GM23338 (cell line): ENCODE measurements at regions not wholly inside any gene's neighbourhood (a gene's known extent, or its start where the extent isn't known, plus 50 kb on each side); places are given as distances from the start of the nearest gene placed in this dataset.
A peak's percentile ranks its signal among the peaks of the same experiment; 100 is the strongest.

Experiments used
- ATAC-seq: fragments of 200-7000 bp; cut with Tn5 transposase; 3 replicates; pipeline ENCODE4 v1.9.1; 2020
- DNase-seq: peaks from one replicate; pipeline ENCODE4 v3.0.0-alpha.2; 2015; ENCODE audit warnings: low spot score
- H2AFZ ChIP-seq: fragments of 200-600 bp; sonication (generic); 2 replicates; pipeline ENCODE4 v1.8.0; 2016; ENCODE audit warnings: antibody characterized with exemption, mild to moderate bottlenecking, moderate library complexity
- H3F3A ChIP-seq: fragments of 200-600 bp; sonication (generic); replicated peaks from 2 replicates; pipeline ENCODE4 v1.8.0; 2017; ENCODE audit warnings: antibody characterized with exemption, mixed run types, low read depth
- H3K27ac ChIP-seq: fragments of 200-600 bp; sonication (generic); 2 replicates; pipeline ENCODE4 v1.6.1; 2016; ENCODE audit warnings: low read depth
- H3K27me3 ChIP-seq: fragments of 200-600 bp; sonication (generic); 2 replicates; pipeline ENCODE4 v1.8.0; 2016; ENCODE audit warnings: mild to moderate bottlenecking, mixed run types, moderate library complexity; ENCODE audit not compliant: insufficient read depth
- H3K36me3 ChIP-seq: fragments of 200-600 bp; sonication (generic); 2 replicates; pipeline ENCODE4 v1.8.0; 2016; ENCODE audit warnings: mild to moderate bottlenecking; ENCODE audit not compliant: insufficient read depth
- H3K4me1 ChIP-seq: fragments of 200-600 bp; sonication (generic); 2 replicates; pipeline ENCODE4 v1.8.0; 2016; ENCODE audit warnings: mild to moderate bottlenecking, moderate library complexity; ENCODE audit not compliant: insufficient read depth
- H3K4me2 ChIP-seq: fragments of 200-600 bp; sonication (generic); 2 replicates; pipeline ENCODE4 v1.7.1; 2017; ENCODE audit warnings: mixed run types
- H3K4me3 ChIP-seq: fragments of 200-600 bp; sonication (generic); 2 replicates; pipeline ENCODE4 v1.6.1; 2016; ENCODE audit warnings: mixed run types
- H3K79me2 ChIP-seq: fragments of 200-600 bp; sonication (generic); replicated peaks from 2 replicates; pipeline ENCODE4 v1.8.0; 2017; ENCODE audit warnings: mild to moderate bottlenecking; ENCODE audit not compliant: insufficient read depth
- H3K9me2 ChIP-seq: fragments of 200-600 bp; sonication (generic); 2 replicates; pipeline ENCODE4 v1.8.0; 2017; ENCODE audit not compliant: insufficient read depth
- H4K20me1 ChIP-seq: fragments of 200-600 bp; sonication (generic); replicated peaks from 2 replicates; pipeline ENCODE4 v1.8.0; 2017; ENCODE audit warnings: mild to moderate bottlenecking; ENCODE audit not compliant: insufficient read depth
- H3K27ac Mint-ChIP-seq: 2 replicates; pipeline ENCODE4 v1.8.0; 2020; ENCODE audit warnings: inconsistent platforms, mild to moderate bottlenecking, moderate library complexity, mixed read lengths
- H3K27me3 Mint-ChIP-seq: 3 replicates; pipeline ENCODE4 v1.8.0; 2022; ENCODE audit warnings: low read depth, mild to moderate bottlenecking, moderate library complexity, mixed read lengths, inconsistent platforms; ENCODE audit not compliant: insufficient read depth, poor library complexity
- H3K36me3 Mint-ChIP-seq: 3 replicates; pipeline ENCODE4 v1.8.0; 2021; ENCODE audit warnings: low read depth, mild to moderate bottlenecking, inconsistent platforms, moderate library complexity, mixed read lengths
- H3K4me1 Mint-ChIP-seq: 3 replicates; pipeline ENCODE4 v1.8.0; 2020; ENCODE audit warnings: mild to moderate bottlenecking, inconsistent platforms, mixed read lengths
- H3K4me3 Mint-ChIP-seq: 3 replicates; pipeline ENCODE4 v1.8.0; 2021; ENCODE audit warnings: moderate library complexity, mild to moderate bottlenecking, inconsistent platforms, mixed read lengths
- H3K9me3 Mint-ChIP-seq: 3 replicates; pipeline ENCODE4 v1.8.0; 2020; ENCODE audit warnings: moderate library complexity, mild to moderate bottlenecking, inconsistent platforms, mixed read lengths
- CREB1 ChIP-seq: fragments of 250-450 bp; sonication (Bioruptor Pico); IDR thresholded peaks from 2 replicates; pipeline ENCODE4 v1.5.0; 2020; ENCODE audit warnings: low read depth, mild to moderate bottlenecking, moderate library complexity
- CTCF ChIP-seq, 2 experiments: fragments of 200-600 bp in 1 of 2; sonication (generic) in 1 of 2; conservative IDR thresholded peaks; 2 replicates each; pipeline versions ENCODE4 v1.5.1 to v1.6.1; 2016 to 2017; ENCODE audit warnings: antibody characterized with exemption in 2 of 2, low read depth in 2 of 2, mild to moderate bottlenecking in 2 of 2, moderate library complexity in 1 of 2
- ETS1 ChIP-seq: IDR thresholded peaks from 2 replicates; pipeline ENCODE4 v1.6.1; 2016; ENCODE audit warnings: antibody characterized with exemption
- EZH2phosphoT487 ChIP-seq: fragments of 200-600 bp; sonication (generic); IDR thresholded peaks from one replicate; pipeline ENCODE4 v1.8.1; 2018; ENCODE audit warnings: antibody characterized with exemption; ENCODE audit not compliant: unreplicated experiment
- JUNB ChIP-seq: IDR thresholded peaks from one replicate; pipeline ENCODE4 v1.6.1; 2016; ENCODE audit warnings: antibody characterized with exemption; ENCODE audit not compliant: unreplicated experiment
- NANOG ChIP-seq: IDR thresholded peaks from 2 replicates; pipeline ENCODE4 v1.6.1; 2016; ENCODE audit warnings: antibody characterized with exemption, borderline replicate concordance
- POLR2AphosphoS5 ChIP-seq: IDR thresholded peaks from 2 replicates; pipeline ENCODE4 v1.6.1; 2016; ENCODE audit warnings: antibody characterized with exemption, low read depth
- REST ChIP-seq: IDR thresholded peaks from one replicate; pipeline ENCODE4 v1.6.1; 2018; ENCODE audit warnings: antibody characterized with exemption; ENCODE audit not compliant: unreplicated experiment
- ZNF114 ChIP-seq: fragments of 250-450 bp; sonication (Bioruptor Pico); IDR thresholded peaks from 2 replicates; pipeline ENCODE4 v1.5.0; 2020; ENCODE audit warnings: mild to moderate bottlenecking, moderate library complexity
- ZNF331 ChIP-seq: fragments of 250-450 bp; sonication (Bioruptor Pico); IDR thresholded peaks from 2 replicates; pipeline ENCODE4 v1.5.0; 2020; ENCODE audit warnings: low read depth, mild to moderate bottlenecking, moderate library complexity

GRCh38 chr3:3714572-3714971 lies 84.7 kb upstream of the LRRN1 start:
- no peaks in the 10 kb centered on the region; the same call in 1 of the 2 replicates for H3K36me3 ChIP-seq
- H3K27ac Mint-ChIP-seq = no peak overlapping the region
- DNase-seq (peak; percentile 46), ATAC-seq (no peak)
- no peaks in the 10 kb centered on the region for H3K9me2 ChIP-seq
- H3K4me1 ChIP-seq = peaks cover under 1% of the 10 kb centered on the region; the same call in 1 of the 2 replicates
- H3K36me3 Mint-ChIP-seq = peaks cover 16% of the 10 kb centered on the region; the same call in 2 of the 3 replicates
- no peak overlapping the region for H3K4me2 ChIP-seq
- H3K27me3 Mint-ChIP-seq = no peaks in the 10 kb centered on the region
- H3K4me3 Mint-ChIP-seq = no peak overlapping the region
- H3K4me1 Mint-ChIP-seq = no peaks in the 10 kb centered on the region
- peaks cover 81% of the 10 kb centered on the region for H3K9me3 Mint-ChIP-seq
- H2AFZ ChIP-seq = no peak overlapping the region
- TF ChIP-seq EZH2phosphoT487 (no peak), CREB1 (CRISPR knock-in tag) (no peak)
- H3K27ac ChIP-seq = no peak overlapping the region
- no peaks in the 10 kb centered on the region for H3K27me3 ChIP-seq
- H4K20me1 ChIP-seq = no peaks in the 10 kb centered on the region
- no peaks in the 10 kb centered on the region for H3F3A ChIP-seq
- H3K79me2 ChIP-seq = no peaks in the 10 kb centered on the region
- no peak overlapping the region for H3K4me3 ChIP-seq

- no peaks in the 10 kb centered on the region for H4K20me1 ChIP-seq
- no peak for DNase-seq
- H3K9me2 ChIP-seq = no peaks in the 10 kb centered on the region
- peaks cover 14% of the 10 kb centered on the region; the same call in 2 of the 3 replicates for H3K4me1 Mint-ChIP-seq
- no peak overlapping the region for H3K4me3 ChIP-seq
- peaks cover 80% of the 10 kb centered on the region for H3K9me3 Mint-ChIP-seq
- no peaks in the 10 kb centered on the region for H3F3A ChIP-seq
- no peak overlapping the region for H3K27ac Mint-ChIP-seq
- H3K4me3 Mint-ChIP-seq = no peak overlapping the region
- H3K27me3 ChIP-seq = no peaks in the 10 kb centered on the region
- ATAC-seq = no peak
- no peaks in the 10 kb centered on the region for H3K27me3 Mint-ChIP-seq
- H3K36me3 Mint-ChIP-seq = peaks cover 11% of the 10 kb centered on the region; the same call in 2 of the 3 replicates
- H3K4me1 ChIP-seq = peaks cover 12% of the 10 kb centered on the region
- H3K27ac ChIP-seq = no peak overlapping the region
- no peaks in the 10 kb centered on the region for H3K79me2 ChIP-seq
- H2AFZ ChIP-seq = no peak overlapping the region
- H3K4me2 ChIP-seq = no peak overlapping the region
- no peaks in the 10 kb centered on the region for H3K36me3 ChIP-seq
- TF ChIP-seq ZNF114 (CRISPR knock-in tag) (no peak), CREB1 (CRISPR knock-in tag) (no peak), CTCF (conservative IDR thresholded peaks at IDR 0.05; ENCODE audit: low read depth in 2 of 2) (no peak), EZH2phosphoT487 (no peak), REST (no peak), JUNB (no peak), NANOG (no peak), ZNF331 (CRISPR knock-in tag) (no peak), POLR2AphosphoS5 (no peak), ETS1 (no peak)
Observed at GRCh38 chr3:3712971-3713370, 86.3 kb upstream of the LRRN1 start.
